HEK293 (cell line): ENCODE measurements at regions not wholly inside any gene's neighbourhood (a gene's known extent, or its start where the extent isn't known, plus 50 kb on each side); places are given as distances from the start of the nearest gene placed in this dataset.

ENCODE experiments used
- CTCF ChIA-PET: fragments of 350-600 bp; formaldehyde crosslinking; extraction: SDS; loops from one replicate; lab custom pipeline; 2021; ENCODE audit warnings: antibody characterized with exemption; lab: Yijun Ruan, JAX
- POLR2A ChIA-PET: fragments of 300-600 bp; formaldehyde crosslinking; extraction: SDS; loops from one replicate; lab custom pipeline; 2020; ENCODE audit warnings: antibody characterized with exemption, inconsistent platforms; lab: Yijun Ruan, JAX
- H3K27ac ChIP-seq: fragments of 200-500 bp; sonication (Bioruptor generic); 2 replicates; pipeline ENCODE4 v1.5.1; 2014; ENCODE audit warnings: low read depth, low read length, control low read depth, inconsistent platforms; ENCODE audit errors: extremely low read depth
- H3K36me3 ChIP-seq, 2 experiments: fragments of 200-500 bp in 1 of 2; sonication (Bioruptor generic) in 1 of 2; 1 replicate in 1 of 2; 2 replicates in 1 of 2; pipeline ENCODE4 v1.5.1; 2014 to 2017; ENCODE audit warnings: inconsistent platforms in 2 of 2, low read length in 2 of 2; ENCODE audit not compliant: control insufficient read depth in 2 of 2, insufficient read depth in 1 of 2
- H3K4me1 ChIP-seq: fragments of 200-500 bp; sonication (Bioruptor generic); 2 replicates; pipeline ENCODE4 v1.5.1; 2014; ENCODE audit warnings: mild to moderate bottlenecking, low read length, inconsistent platforms; ENCODE audit not compliant: control insufficient read depth, insufficient read depth
- H3K4me3 ChIP-seq: 2 replicates; pipeline ENCODE4 v1.5.1; 2011; ENCODE audit warnings: low read depth, mild to moderate bottlenecking, control low read depth, low read length, moderate library complexity
- H3K9me3 ChIP-seq: fragments of 200-500 bp; sonication (Bioruptor generic); 2 replicates; pipeline ENCODE4 v1.5.1; 2014; ENCODE audit warnings: low read depth, low read length, inconsistent platforms; ENCODE audit not compliant: control insufficient read depth, insufficient read depth
- ELK4 ChIP-seq: IDR thresholded peaks from 2 replicates; pipeline ENCODE4 v1.6.1; 2011; ENCODE audit warnings: mild to moderate bottlenecking, low read depth, low read length, borderline replicate concordance
- GLIS1 ChIP-seq: fragments of 450-650 bp; formaldehyde crosslinking; IDR thresholded peaks from 2 replicates; pipeline ENCODE4 v1.5.1; 2016; ENCODE audit warnings: missing biosample characterization, missing genetic modification characterization
- INSM2 ChIP-seq: fragments of 450-650 bp; formaldehyde crosslinking; IDR thresholded peaks from 2 replicates; pipeline ENCODE4 v1.5.1; 2016; ENCODE audit warnings: missing biosample characterization, missing genetic modification characterization
- PATZ1 ChIP-seq: fragments of 450-650 bp; formaldehyde crosslinking; IDR thresholded peaks from 2 replicates; pipeline ENCODE4 v1.5.1; 2016; ENCODE audit warnings: missing biosample characterization, missing genetic modification characterization
- PRDM10 ChIP-seq: fragments of 450-650 bp; formaldehyde crosslinking; IDR thresholded peaks from 2 replicates; pipeline ENCODE4 v1.5.1; 2016; ENCODE audit warnings: missing biosample characterization, missing genetic modification characterization
- SP3 ChIP-seq: fragments of 450-650 bp; formaldehyde crosslinking; IDR thresholded peaks from 2 replicates; pipeline ENCODE4 v1.5.1; 2016; ENCODE audit warnings: missing biosample characterization, missing genetic modification characterization
- TCF7L2 ChIP-seq: IDR thresholded peaks from 2 replicates; pipeline ENCODE4 v1.6.1; 2011; ENCODE audit warnings: low read depth, mild to moderate bottlenecking, inconsistent platforms, low read length, moderate library complexity, borderline replicate concordance
- ZBTB6 ChIP-seq: fragments of 450-650 bp; formaldehyde crosslinking; IDR thresholded peaks from 2 replicates; pipeline ENCODE4 v1.5.1; 2017; ENCODE audit warnings: missing biosample characterization, missing genetic modification characterization
- ZNF133 ChIP-seq: fragments of 450-650 bp; formaldehyde crosslinking; IDR thresholded peaks from 2 replicates; pipeline ENCODE4 v1.5.1; 2016; ENCODE audit warnings: missing biosample characterization, missing genetic modification characterization
- ZNF148 ChIP-seq: fragments of 450-650 bp; formaldehyde crosslinking; IDR thresholded peaks from 2 replicates; pipeline ENCODE4 v1.5.0; 2017; ENCODE audit warnings: missing biosample characterization, missing genetic modification characterization, borderline replicate concordance
- ZNF274 ChIP-seq, 2 experiments: fragments of 200-500 bp in 1 of 2; fragments of 450-650 bp in 1 of 2; sonication (Bioruptor generic) in 1 of 2; formaldehyde crosslinking in 1 of 2; IDR thresholded peaks; 2 replicates each; pipeline versions ENCODE4 v1.5.1 to v1.6.1; 2014 to 2016; ENCODE audit warnings: borderline replicate concordance in 1 of 2, inconsistent platforms in 1 of 2, low read length in 1 of 2, missing biosample characterization in 1 of 2, missing genetic modification characterization in 1 of 2
- ZNF37A ChIP-seq: fragments of 450-650 bp; IDR thresholded peaks from 2 replicates; pipeline ENCODE4 v1.5.1; 2018; ENCODE audit warnings: missing biosample characterization, missing genetic modification characterization
- ZNF426 ChIP-seq: fragments of 450-650 bp; formaldehyde crosslinking; IDR thresholded peaks from 2 replicates; pipeline ENCODE4 v1.5.1; 2017; ENCODE audit warnings: missing biosample characterization, missing genetic modification characterization, mild to moderate bottlenecking, inconsistent platforms, moderate library complexity
- ZNF433 ChIP-seq: fragments of 450-650 bp; formaldehyde crosslinking; IDR thresholded peaks from 2 replicates; pipeline ENCODE4 v1.5.1; 2016; ENCODE audit warnings: missing biosample characterization, missing genetic modification characterization, low read depth
- ZNF571 ChIP-seq: fragments of 450-650 bp; formaldehyde crosslinking; IDR thresholded peaks from 2 replicates; pipeline ENCODE4 v1.5.0; 2017; ENCODE audit warnings: missing biosample characterization, missing genetic modification characterization
- ZNF664 ChIP-seq: fragments of 450-650 bp; formaldehyde crosslinking; IDR thresholded peaks from 2 replicates; pipeline ENCODE4 v1.5.1; 2016; ENCODE audit warnings: missing biosample characterization, missing genetic modification characterization
- ZNF791 ChIP-seq: fragments of 450-650 bp; formaldehyde crosslinking; IDR thresholded peaks from 2 replicates; pipeline ENCODE4 v1.5.1; 2016; ENCODE audit warnings: missing biosample characterization, missing genetic modification characterization
- ZNF837 ChIP-seq: fragments of 450-650 bp; formaldehyde crosslinking; IDR thresholded peaks from 2 replicates; pipeline ENCODE4 v1.5.1; 2016; ENCODE audit warnings: missing biosample characterization, missing genetic modification characterization
- ZSCAN4 ChIP-seq: fragments of 450-650 bp; formaldehyde crosslinking; IDR thresholded peaks from 2 replicates; pipeline ENCODE4 v1.5.1; 2017; ENCODE audit warnings: missing biosample characterization, missing genetic modification characterization

- CTCF ChIA-PET: interaction anchor here (0.6 to 1.0 kb wide), 3 partner anchors 219 to 499 kb away, joined by 3 to 5 read pairs (median 3); no protein-coding TSS in a partner anchor
Observed at GRCh38 chr9:1386420-1386819, 336.3 kb downstream of the DMRT2 start.

GRCh38 chr9:1388216-1388615 is 338.1 kb downstream of the DMRT2 start:
- ChIA-PET POLR2A (no interaction called here), CTCF (interaction anchor here (0.6 kb wide), 1 partner anchor 380 kb away, joined by 3 read pairs; no protein-coding TSS in a partner anchor)
- no peaks in the 10 kb centered on the region for H3K36me3 ChIP-seq
- H3K4me1 ChIP-seq: no peaks in the 10 kb centered on the region
- no peaks in the 10 kb centered on the region for H3K9me3 ChIP-seq
- no peak overlapping the region for H3K4me3 ChIP-seq
- no peak overlapping the region for H3K27ac ChIP-seq
- TF ChIP-seq ZNF791 (tag by site-specific recombination): no peak
- no peak for TF ChIP-seq ZNF837 (tag by site-specific recombination)
- no peak for TF ChIP-seq PRDM10 (tag by site-specific recombination)
- no peak for TF ChIP-seq ZNF133 (tag by site-specific recombination)
- no peak for TF ChIP-seq ZNF664
- TF ChIP-seq ZNF426 (tag by site-specific recombination): no peak
- no peak for TF ChIP-seq ZNF571 (tag by site-specific recombination)
- no peak for TF ChIP-seq INSM2
- TF ChIP-seq PATZ1 (tag by site-specific recombination): no peak
- TF ChIP-seq ZSCAN4 (tag by site-specific recombination): no peak
- TF ChIP-seq ZNF274 (IDR thresholded peaks at IDR 0.05; ENCODE audit: low read length): no peak
- TF ChIP-seq ZNF274 (tag by site-specific recombination; IDR thresholded peaks at IDR 0.05; ENCODE audit: borderline replicate concordance): no peak
- no peak for TF ChIP-seq TCF7L2
- TF ChIP-seq ELK4: no peak
- TF ChIP-seq ZBTB6 (tag by site-specific recombination): no peak

More at GRCh38 chr9:1386420-1386819, 336.3 kb downstream of the DMRT2 start:
- Histone ChIP-seq H3K9me3 (no peaks in the 10 kb centered on the region), H3K36me3 (no peaks in the 10 kb centered on the region), H3K4me1 (no peaks in the 10 kb centered on the region), H3K4me3 (no peak overlapping the region), H3K27ac (no peak overlapping the region)
- TF ChIP-seq GLIS1 (tag by site-specific recombination): no peak
- no peak for TF ChIP-seq ZNF791 (tag by site-specific recombination)
- no peak for TF ChIP-seq ZNF148 (tag by site-specific recombination)
- TF ChIP-seq SP3 (tag by site-specific recombination): no peak
- TF ChIP-seq ZNF37A: no peak
- no peak for TF ChIP-seq ZNF433 (tag by site-specific recombination)
- POLR2A ChIA-PET: no interaction called here
